OCI-LY7 (cell line): ENCODE measurements at regions not wholly inside any gene's neighbourhood (a gene's known extent, or its start where the extent isn't known, plus 50 kb on each side); places are given as distances from the start of the nearest gene placed in this dataset.

Experiments
- EZH2phosphoT487 ChIP-seq: fragments of 200-600 bp; sonication (generic); IDR thresholded peaks from 2 replicates; pipeline ENCODE4 v1.6.1; 2018; ENCODE audit warnings: low read depth, borderline replicate concordance, mild to moderate bottlenecking, mixed run types, antibody characterized with exemption, low read length, moderate library complexity, mixed read lengths
- TF ChIP-seq, protein P1 (sequence below): fragments of 200-600 bp; sonication (generic); conservative IDR thresholded peaks from 2 replicates; pipeline ENCODE4 v1.5.1; 2014; ENCODE audit warnings: mild to moderate bottlenecking, antibody characterized with exemption, low read length, moderate library complexity, mixed read lengths

DNA sequence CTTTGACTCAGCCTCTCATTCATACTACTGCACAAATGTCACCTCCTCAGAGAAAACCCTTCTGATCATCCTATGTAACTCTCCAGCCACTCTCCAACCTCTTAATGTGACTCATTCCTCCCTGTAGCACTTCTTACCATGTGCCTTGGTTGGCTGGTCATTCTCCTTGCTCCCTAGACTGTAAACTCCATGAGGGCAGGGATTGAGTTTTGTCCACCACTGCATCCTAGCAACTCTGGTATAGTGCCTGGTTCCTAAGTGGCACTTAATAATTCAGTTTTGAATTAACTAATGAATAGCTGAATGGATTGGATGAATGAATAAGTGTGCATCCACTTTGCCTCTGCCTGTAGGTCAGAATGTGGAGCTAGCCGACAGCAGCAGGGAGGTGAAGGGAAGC, 202.5 kb upstream of the HES1 start:
- TF ChIP-seq, protein P1, sequence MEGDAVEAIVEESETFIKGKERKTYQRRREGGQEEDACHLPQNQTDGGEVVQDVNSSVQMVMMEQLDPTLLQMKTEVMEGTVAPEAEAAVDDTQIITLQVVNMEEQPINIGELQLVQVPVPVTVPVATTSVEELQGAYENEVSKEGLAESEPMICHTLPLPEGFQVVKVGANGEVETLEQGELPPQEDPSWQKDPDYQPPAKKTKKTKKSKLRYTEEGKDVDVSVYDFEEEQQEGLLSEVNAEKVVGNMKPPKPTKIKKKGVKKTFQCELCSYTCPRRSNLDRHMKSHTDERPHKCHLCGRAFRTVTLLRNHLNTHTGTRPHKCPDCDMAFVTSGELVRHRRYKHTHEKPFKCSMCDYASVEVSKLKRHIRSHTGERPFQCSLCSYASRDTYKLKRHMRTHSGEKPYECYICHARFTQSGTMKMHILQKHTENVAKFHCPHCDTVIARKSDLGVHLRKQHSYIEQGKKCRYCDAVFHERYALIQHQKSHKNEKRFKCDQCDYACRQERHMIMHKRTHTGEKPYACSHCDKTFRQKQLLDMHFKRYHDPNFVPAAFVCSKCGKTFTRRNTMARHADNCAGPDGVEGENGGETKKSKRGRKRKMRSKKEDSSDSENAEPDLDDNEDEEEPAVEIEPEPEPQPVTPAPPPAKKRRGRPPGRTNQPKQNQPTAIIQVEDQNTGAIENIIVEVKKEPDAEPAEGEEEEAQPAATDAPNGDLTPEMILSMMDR = no peak
- TF ChIP-seq EZH2phosphoT487 = no peak
